MM.1S (cell line): ENCODE measurements at regions not wholly inside any gene's neighbourhood (a gene's known extent, or its start where the extent isn't known, plus 50 kb on each side); places are given as distances from the start of the nearest gene placed in this dataset.

Experiments
- DNase-seq: peaks from one replicate; pipeline ENCODE4 v3.0.0-alpha.2; 2015
- H2AFZ ChIP-seq: fragments of 300-600 bp; sonication (generic); 2 replicates; pipeline ENCODE4 v1.6.0; 2016; ENCODE audit warnings: antibody characterized with exemption, low read length
- H3F3A ChIP-seq: fragments of 300-600 bp; sonication (generic); 2 replicates; pipeline ENCODE4 v1.6.1; 2016; ENCODE audit warnings: mild to moderate bottlenecking, antibody characterized with exemption, low read length, moderate library complexity, mixed read lengths; ENCODE audit not compliant: insufficient read depth
- H3K27ac ChIP-seq: fragments of 300-600 bp; sonication (generic); 2 replicates; pipeline ENCODE4 v1.5.1; 2016; ENCODE audit warnings: mild to moderate bottlenecking, low read length
- H3K27me3 ChIP-seq: fragments of 300-600 bp; sonication (generic); replicated peaks from 2 replicates; pipeline ENCODE4 v1.6.0; 2016; ENCODE audit warnings: low read length; ENCODE audit not compliant: insufficient read depth
- H3K36me3 ChIP-seq: fragments of 300-600 bp; sonication (generic); replicated peaks from 2 replicates; pipeline ENCODE4 v1.6.1; 2016; ENCODE audit warnings: mild to moderate bottlenecking, low read length, mixed read lengths; ENCODE audit not compliant: insufficient read depth
- H3K4me1 ChIP-seq: fragments of 300-600 bp; sonication (generic); 2 replicates; pipeline ENCODE4 v1.6.1; 2016; ENCODE audit warnings: low read length, mixed read lengths
- H3K4me2 ChIP-seq: fragments of 300-600 bp; sonication (generic); 2 replicates; pipeline ENCODE4 v1.6.0; 2016; ENCODE audit warnings: low read depth, low read length
- H3K4me3 ChIP-seq: fragments of 300-600 bp; sonication (generic); 2 replicates; pipeline ENCODE4 v1.5.1; 2016; ENCODE audit warnings: low read length, mixed read lengths
- H3K79me2 ChIP-seq: fragments of 300-600 bp; sonication (generic); 2 replicates; pipeline ENCODE4 v1.6.1; 2016; ENCODE audit warnings: mixed run types, low read length, mixed read lengths
- H3K9ac ChIP-seq: fragments of 300-600 bp; sonication (generic); 2 replicates; pipeline ENCODE4 v1.6.1; 2016; ENCODE audit warnings: low read length, mixed read lengths
- H3K9me2 ChIP-seq: fragments of 300-600 bp; sonication (generic); replicated peaks from 2 replicates; pipeline ENCODE4 v1.6.1; 2016; ENCODE audit warnings: mild to moderate bottlenecking, low read length, mixed read lengths; ENCODE audit not compliant: insufficient read depth
- H3K9me3 ChIP-seq: fragments of 300-600 bp; sonication (generic); replicated peaks from 2 replicates; pipeline ENCODE4 v1.6.1; 2016; ENCODE audit warnings: mild to moderate bottlenecking, low read length, mixed read lengths; ENCODE audit not compliant: insufficient read depth
- H4K20me1 ChIP-seq: fragments of 300-600 bp; sonication (generic); 2 replicates; pipeline ENCODE4 v1.6.1; 2016; ENCODE audit warnings: mild to moderate bottlenecking, low read length, moderate library complexity, mixed read lengths; ENCODE audit not compliant: insufficient read depth
- EZH2 ChIP-seq: fragments of 300-600 bp; sonication (generic); optimal IDR thresholded peaks from 2 replicates; pipeline ENCODE3; 2017; ENCODE audit warnings: low read depth, mild to moderate bottlenecking, antibody characterized with exemption, low read length, mixed read lengths
- EZH2phosphoT487 ChIP-seq: fragments of 300-600 bp; sonication (generic); IDR thresholded peaks from 2 replicates; pipeline ENCODE4 v1.6.1; 2018; ENCODE audit warnings: antibody characterized with exemption, low read length
- TF ChIP-seq, protein P1 (sequence below): fragments of 300-600 bp; sonication (generic); IDR thresholded peaks from 2 replicates; pipeline ENCODE4 v1.5.1; 2016; ENCODE audit warnings: antibody characterized with exemption, low read length, mixed read lengths

DNA sequence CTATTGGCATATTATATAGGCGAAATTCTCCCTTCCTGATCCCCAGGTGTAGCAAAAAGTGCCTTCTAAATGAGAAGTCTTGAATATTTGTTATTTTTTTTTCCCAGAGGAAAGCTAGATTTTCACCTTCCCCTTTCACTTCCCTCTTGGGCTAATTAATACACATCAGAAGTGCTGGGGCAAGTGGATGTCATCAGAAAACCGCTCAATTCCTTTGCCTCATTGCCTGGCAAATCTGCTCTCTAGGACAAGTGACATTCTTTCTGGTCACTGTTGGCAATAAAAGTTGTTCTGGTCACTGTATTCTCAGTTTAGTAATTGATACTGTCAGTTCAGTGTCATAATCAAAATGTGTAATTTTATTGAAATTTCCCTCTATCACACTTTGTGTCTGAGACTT lies 174.5 kb downstream of the ETNK1 start:
- H3K9me2 ChIP-seq: no peaks in the 10 kb centered on the region
- DNase-seq: no peak
- H3K4me2 ChIP-seq: no peak overlapping the region
- no peak overlapping the region for H3K27ac ChIP-seq
- no peaks in the 10 kb centered on the region for H3F3A ChIP-seq
- H3K9ac ChIP-seq: no peak overlapping the region
- H4K20me1 ChIP-seq: no peaks in the 10 kb centered on the region
- TF ChIP-seq EZH2 (no peak), EZH2phosphoT487 (no peak)
- TF ChIP-seq, protein P1, sequence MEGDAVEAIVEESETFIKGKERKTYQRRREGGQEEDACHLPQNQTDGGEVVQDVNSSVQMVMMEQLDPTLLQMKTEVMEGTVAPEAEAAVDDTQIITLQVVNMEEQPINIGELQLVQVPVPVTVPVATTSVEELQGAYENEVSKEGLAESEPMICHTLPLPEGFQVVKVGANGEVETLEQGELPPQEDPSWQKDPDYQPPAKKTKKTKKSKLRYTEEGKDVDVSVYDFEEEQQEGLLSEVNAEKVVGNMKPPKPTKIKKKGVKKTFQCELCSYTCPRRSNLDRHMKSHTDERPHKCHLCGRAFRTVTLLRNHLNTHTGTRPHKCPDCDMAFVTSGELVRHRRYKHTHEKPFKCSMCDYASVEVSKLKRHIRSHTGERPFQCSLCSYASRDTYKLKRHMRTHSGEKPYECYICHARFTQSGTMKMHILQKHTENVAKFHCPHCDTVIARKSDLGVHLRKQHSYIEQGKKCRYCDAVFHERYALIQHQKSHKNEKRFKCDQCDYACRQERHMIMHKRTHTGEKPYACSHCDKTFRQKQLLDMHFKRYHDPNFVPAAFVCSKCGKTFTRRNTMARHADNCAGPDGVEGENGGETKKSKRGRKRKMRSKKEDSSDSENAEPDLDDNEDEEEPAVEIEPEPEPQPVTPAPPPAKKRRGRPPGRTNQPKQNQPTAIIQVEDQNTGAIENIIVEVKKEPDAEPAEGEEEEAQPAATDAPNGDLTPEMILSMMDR: no peak
- H3K36me3 ChIP-seq: no peaks in the 10 kb centered on the region
- no peaks in the 10 kb centered on the region for H3K4me1 ChIP-seq
- H3K79me2 ChIP-seq: no peaks in the 10 kb centered on the region
- no peak overlapping the region for H2AFZ ChIP-seq
- no peaks in the 10 kb centered on the region for H3K9me3 ChIP-seq
- no peaks in the 10 kb centered on the region for H3K27me3 ChIP-seq
- no peak overlapping the region for H3K4me3 ChIP-seq

DNA sequence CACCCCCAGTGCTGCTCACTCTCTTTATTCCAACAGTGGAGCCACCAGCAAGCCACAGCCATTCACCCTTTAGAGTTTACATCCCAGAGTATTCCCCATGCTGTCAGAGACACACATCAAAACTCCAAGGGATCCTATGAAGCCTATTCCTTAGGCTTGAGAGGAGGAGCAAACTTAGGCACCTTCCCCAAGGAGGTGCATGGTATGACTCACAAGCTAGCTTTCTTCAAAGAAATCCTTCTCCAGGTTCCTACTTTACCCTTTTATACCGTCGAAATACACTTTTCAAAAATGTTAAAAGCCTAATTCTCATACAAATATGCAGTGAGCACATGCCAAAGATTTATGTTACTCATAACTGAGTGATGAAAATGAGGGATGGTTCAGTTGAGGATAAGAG lies 175.4 kb downstream of the ETNK1 start:
- Histone ChIP-seq H3K4me3 (no peak overlapping the region), H3K9ac (no peak overlapping the region), H3K4me2 (no peak overlapping the region), H2AFZ (no peak overlapping the region), H4K20me1 (no peaks in the 10 kb centered on the region), H3K9me3 (no peaks in the 10 kb centered on the region), H3K27me3 (no peaks in the 10 kb centered on the region), H3K27ac (no peak overlapping the region), H3K4me1 (no peaks in the 10 kb centered on the region), H3F3A (no peaks in the 10 kb centered on the region), H3K79me2 (no peaks in the 10 kb centered on the region), H3K9me2 (no peaks in the 10 kb centered on the region), H3K36me3 (no peaks in the 10 kb centered on the region)
- DNase-seq: no peak
- TF ChIP-seq EZH2: no peak
- no peak for TF ChIP-seq EZH2phosphoT487
- TF ChIP-seq, protein P1: no peak

DNA sequence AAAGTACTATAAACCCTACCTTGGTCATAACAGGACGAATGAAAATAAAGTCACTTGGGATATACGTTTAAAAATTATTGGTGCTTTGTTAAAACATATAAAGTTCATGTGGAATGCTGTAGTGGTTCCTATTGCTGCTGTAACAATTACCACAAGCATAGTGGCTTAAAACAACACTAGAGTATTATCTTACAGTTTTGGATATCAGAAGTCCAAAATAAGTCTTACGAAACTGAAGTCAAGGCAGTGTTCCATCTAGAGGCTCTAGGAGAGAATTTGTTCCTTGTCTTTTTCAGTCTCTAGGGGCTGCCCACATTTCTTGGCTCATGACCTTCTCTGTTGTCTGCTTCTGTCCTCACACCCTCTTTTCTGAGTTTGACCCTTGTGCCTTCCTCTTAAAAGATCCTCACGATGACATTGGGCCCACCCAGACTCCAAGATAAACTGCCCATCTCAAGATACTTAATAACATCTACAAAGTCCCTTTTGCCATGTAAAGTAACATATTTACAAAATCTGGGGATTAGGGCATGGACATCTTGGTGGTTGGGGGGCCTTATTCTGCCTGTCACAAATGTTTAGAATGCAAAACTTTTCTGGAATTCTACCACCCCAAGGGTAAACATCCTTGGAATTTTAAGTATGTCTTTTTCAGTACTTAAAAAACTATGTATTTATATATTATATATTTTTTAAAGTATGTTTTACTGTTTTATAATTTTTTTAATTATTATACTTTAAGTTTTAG lies 178.1 kb downstream of the ETNK1 start:
- H3K4me2 ChIP-seq: no peak overlapping the region
- no peaks in the 10 kb centered on the region for H3F3A ChIP-seq
- DNase-seq: no peak
- TF ChIP-seq, protein P1: no peak
- TF ChIP-seq EZH2phosphoT487 (no peak), EZH2 (no peak)
- no peak overlapping the region for H2AFZ ChIP-seq
- no peak overlapping the region for H3K9ac ChIP-seq
- H3K27me3 ChIP-seq: no peaks in the 10 kb centered on the region
- H3K9me3 ChIP-seq: no peaks in the 10 kb centered on the region
- H3K4me1 ChIP-seq: no peaks in the 10 kb centered on the region
- no peaks in the 10 kb centered on the region for H3K36me3 ChIP-seq
- no peaks in the 10 kb centered on the region for H4K20me1 ChIP-seq
- no peaks in the 10 kb centered on the region for H3K79me2 ChIP-seq
- H3K9me2 ChIP-seq: no peaks in the 10 kb centered on the region
- no peak overlapping the region for H3K4me3 ChIP-seq
- no peak overlapping the region for H3K27ac ChIP-seq
